H9 (cell line): ENCODE measurements at regions not wholly inside any gene's neighbourhood (a gene's known extent, or its start where the extent isn't known, plus 50 kb on each side); places are given as distances from the start of the nearest gene placed in this dataset.
A peak's percentile ranks its signal among the peaks of the same experiment; 100 is the strongest.

Experiments
- DNase-seq: peaks from one replicate; pipeline ENCODE4 v3.0.0-alpha.2; 2017
- H2AFZ ChIP-seq: one replicate; pipeline ENCODE4 v1.6.1; 2013; ENCODE audit warnings: mild to moderate bottlenecking, low read length, control low read depth, moderate library complexity
- H2AK5ac ChIP-seq: 2 replicates; pipeline ENCODE4 v1.6.1; 2013; ENCODE audit warnings: low read length, control low read depth, mixed read lengths; ENCODE audit not compliant: insufficient read length
- H2BK120ac ChIP-seq: one replicate; pipeline ENCODE4 v1.6.1; 2013; ENCODE audit warnings: low read depth, mild to moderate bottlenecking, low read length, control low read depth, inconsistent platforms; ENCODE audit not compliant: poor library complexity, severe bottlenecking
- H2BK12ac ChIP-seq: 2 replicates; pipeline ENCODE4 v1.6.1; 2013; ENCODE audit warnings: low read length, control low read depth, mixed read lengths, low read depth; ENCODE audit not compliant: insufficient read length
- H2BK15ac ChIP-seq: 2 replicates; pipeline ENCODE4 v1.6.1; 2013; ENCODE audit warnings: low read depth, low read length, control low read depth
- H2BK20ac ChIP-seq: one replicate; pipeline ENCODE4 v1.6.1; 2013; ENCODE audit warnings: low read depth, mild to moderate bottlenecking, low read length, control low read depth, inconsistent platforms; ENCODE audit not compliant: poor library complexity, severe bottlenecking
- H2BK5ac ChIP-seq: 2 replicates; pipeline ENCODE4 v1.6.1; 2013; ENCODE audit warnings: low read length, control low read depth, mixed read lengths; ENCODE audit not compliant: insufficient read length
- H3K14ac ChIP-seq: 2 replicates; pipeline ENCODE4 v1.6.1; 2013; ENCODE audit warnings: low read length, control low read depth; ENCODE audit not compliant: insufficient read depth
- H3K18ac ChIP-seq: 2 replicates; pipeline ENCODE4 v1.6.1; 2013; ENCODE audit warnings: low read depth, mild to moderate bottlenecking, mixed read lengths, low read length, control low read depth; ENCODE audit not compliant: insufficient read length
- H3K23ac ChIP-seq: 2 replicates; pipeline ENCODE4 v1.6.1; 2013; ENCODE audit warnings: low read length, control low read depth, mixed read lengths, low read depth; ENCODE audit not compliant: insufficient read length
- H3K23me2 ChIP-seq: 2 replicates; pipeline ENCODE4 v1.6.1; 2013; ENCODE audit warnings: low read depth, mild to moderate bottlenecking, mixed read lengths, low read length, control low read depth; ENCODE audit not compliant: insufficient read length, poor library complexity, severe bottlenecking
- H3K27ac ChIP-seq: 2 replicates; pipeline ENCODE4 v1.5.1; 2013; ENCODE audit warnings: low read length, control low read depth, mixed read lengths, low read depth; ENCODE audit not compliant: insufficient read length
- H3K27me3 ChIP-seq: 2 replicates; pipeline ENCODE4 v1.6.1; 2013; ENCODE audit warnings: low read length, control low read depth, inconsistent platforms; ENCODE audit not compliant: insufficient read depth
- H3K4ac ChIP-seq: 2 replicates; pipeline ENCODE4 v1.6.1; 2013; ENCODE audit warnings: low read depth, mild to moderate bottlenecking, control low read depth, inconsistent platforms, low read length, moderate library complexity
- H3K4me1 ChIP-seq: 2 replicates; pipeline ENCODE4 v1.6.1; 2013; ENCODE audit warnings: low read length, control low read depth, inconsistent platforms; ENCODE audit not compliant: insufficient read depth
- H3K4me2 ChIP-seq: 2 replicates; pipeline ENCODE4 v1.6.1; 2013; ENCODE audit warnings: low read length, control low read depth, mixed read lengths; ENCODE audit not compliant: insufficient read length, insufficient read depth
- H3K56ac ChIP-seq: 2 replicates; pipeline ENCODE4 v1.6.1; 2013; ENCODE audit warnings: low read depth, mild to moderate bottlenecking, mixed read lengths, low read length, control low read depth; ENCODE audit not compliant: insufficient read length
- H3K79me1 ChIP-seq: 2 replicates; pipeline ENCODE4 v1.6.1; 2013; ENCODE audit warnings: low read depth, mild to moderate bottlenecking, moderate library complexity, low read length, control low read depth, inconsistent platforms; ENCODE audit not compliant: insufficient read depth, poor library complexity, severe bottlenecking
- H3K79me2 ChIP-seq: 2 replicates; pipeline ENCODE4 v1.6.1; 2013; ENCODE audit warnings: low read length, control low read depth, inconsistent platforms; ENCODE audit not compliant: insufficient read depth
- H3K9ac ChIP-seq: 2 replicates; pipeline ENCODE4 v1.6.1; 2013; ENCODE audit warnings: low read length, control low read depth, mixed read lengths; ENCODE audit not compliant: insufficient read length; ENCODE audit errors: extremely low read depth
- H3K9me3 ChIP-seq: one replicate; pipeline ENCODE4 v1.6.1; 2013; ENCODE audit warnings: low read depth, low read length, inconsistent platforms; ENCODE audit not compliant: control insufficient read depth
- H3T11ph ChIP-seq: one replicate; pipeline ENCODE4 v1.6.1; 2013; ENCODE audit warnings: mild to moderate bottlenecking, low read length, control low read depth, inconsistent platforms
- H4K20me1 ChIP-seq: one replicate; pipeline ENCODE4 v1.6.1; 2013; ENCODE audit not compliant: control insufficient read depth, insufficient read length, insufficient read depth
- H4K5ac ChIP-seq: 2 replicates; pipeline ENCODE4 v1.6.1; 2013; ENCODE audit warnings: low read depth, mild to moderate bottlenecking, mixed read lengths, low read length, control low read depth; ENCODE audit not compliant: insufficient read length
- H4K8ac ChIP-seq: replicated peaks from 2 replicates; pipeline ENCODE4 v1.6.1; 2013; ENCODE audit warnings: low read length, control low read depth, mixed read lengths, low read depth; ENCODE audit not compliant: insufficient read length
- H4K91ac ChIP-seq: 2 replicates; pipeline ENCODE4 v1.6.1; 2013; ENCODE audit warnings: low read depth, mild to moderate bottlenecking, moderate library complexity, mixed read lengths, low read length, control low read depth; ENCODE audit not compliant: insufficient read length
- H3K27ac Mint-ChIP-seq, 3 experiments: 2 replicates in 2 of 3; 3 replicates in 1 of 3; pipeline ENCODE4 v1.8.0; 2020 to 2021; ENCODE audit warnings: mixed read lengths in 3 of 3, mild to moderate bottlenecking in 1 of 3, moderate library complexity in 1 of 3
- H3K27me3 Mint-ChIP-seq: 2 replicates; pipeline ENCODE4 v1.8.0; 2021; ENCODE audit warnings: low read depth, mild to moderate bottlenecking, moderate library complexity, mixed read lengths
- H3K36me3 Mint-ChIP-seq, 3 experiments: 2 replicates in 2 of 3; 3 replicates in 1 of 3; pipeline ENCODE4 v1.8.0; 2020 to 2021; ENCODE audit warnings: low read depth in 3 of 3, mixed read lengths in 3 of 3; ENCODE audit not compliant: insufficient read depth in 1 of 3
- H3K4me1 Mint-ChIP-seq, 2 experiments: 2 replicates each; pipeline ENCODE4 v1.8.0; 2020; ENCODE audit warnings: mixed read lengths in 2 of 2
- H3K4me3 Mint-ChIP-seq, 2 experiments: 2 replicates in 1 of 2; 3 replicates in 1 of 2; pipeline ENCODE4 v1.8.0; 2020 to 2021; ENCODE audit warnings: mild to moderate bottlenecking in 2 of 2, mixed read lengths in 2 of 2, moderate library complexity in 1 of 2
- H3K9me3 Mint-ChIP-seq, 2 experiments: 2 replicates in 1 of 2; 3 replicates in 1 of 2; pipeline ENCODE4 v1.8.0; 2020; ENCODE audit warnings: mild to moderate bottlenecking in 2 of 2, mixed read lengths in 2 of 2, moderate library complexity in 1 of 2
- WGBS: extraction: QIAGEN DNeasy Blood & Tissue Kit; methylation state at CpG from one replicate; pipeline ENCODE4 v1.1.7; 2013; ENCODE audit warnings: missing lambda C conversion rate, low lambda C conversion rate, mixed read lengths; ENCODE audit not compliant: insufficient read length; ENCODE audit errors: extremely low coverage; 5-methylcytosine and 5-hydroxymethylcytosine counted together
- TF ChIP-seq, protein P1 (sequence below): fragments of 200-600 bp; sonication (generic); conservative IDR thresholded peaks from 3 replicates; pipeline ENCODE4 v1.8.0; 2021; ENCODE audit warnings: antibody characterized with exemption, mild to moderate bottlenecking

DNA sequence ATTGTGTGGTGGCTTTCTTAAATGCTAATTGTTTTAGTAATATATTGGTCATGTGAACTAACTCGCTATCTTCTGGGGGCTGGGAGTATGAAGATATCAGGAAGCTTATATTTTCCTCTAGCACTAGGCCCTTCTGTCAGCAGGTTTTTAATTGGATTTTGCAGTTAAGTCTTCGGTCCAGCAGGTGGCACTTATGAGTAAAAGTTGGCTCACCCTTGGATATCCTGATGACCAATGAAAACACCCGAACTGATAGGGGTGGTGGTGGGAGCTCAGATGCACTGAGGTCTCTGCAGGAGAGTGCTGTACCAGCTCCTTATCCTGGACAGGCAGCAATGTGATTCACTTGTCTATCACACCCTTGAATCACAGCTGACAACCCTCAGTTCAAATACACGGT lies 1365.8 kb upstream of the DIAPH2 start:
- no peaks in the 10 kb centered on the region for H3K9me3 ChIP-seq
- no peak overlapping the region for H4K5ac ChIP-seq
- Mint-ChIP-seq H3K36me3 (no peaks in the 10 kb centered on the region), H3K4me1 (peaks cover 0 to 3% of the 10 kb centered on the region in 2 experiments; a peak in 1 of 4 replicates), H3K9me3 (peaks cover 0 to 2% of the 10 kb centered on the region in 2 experiments; a peak in 1 of 5 replicates), H3K4me3 (no peak overlapping the region), H3K27me3 (peaks cover 2% of the 10 kb centered on the region), H3K27ac (no peak overlapping the region)
- no peaks in the 10 kb centered on the region for H3K27me3 ChIP-seq
- no peak overlapping the region for H4K8ac ChIP-seq
- H2AK5ac ChIP-seq = no peak overlapping the region
- no peak overlapping the region for H2BK15ac ChIP-seq
- TF ChIP-seq, protein P1, sequence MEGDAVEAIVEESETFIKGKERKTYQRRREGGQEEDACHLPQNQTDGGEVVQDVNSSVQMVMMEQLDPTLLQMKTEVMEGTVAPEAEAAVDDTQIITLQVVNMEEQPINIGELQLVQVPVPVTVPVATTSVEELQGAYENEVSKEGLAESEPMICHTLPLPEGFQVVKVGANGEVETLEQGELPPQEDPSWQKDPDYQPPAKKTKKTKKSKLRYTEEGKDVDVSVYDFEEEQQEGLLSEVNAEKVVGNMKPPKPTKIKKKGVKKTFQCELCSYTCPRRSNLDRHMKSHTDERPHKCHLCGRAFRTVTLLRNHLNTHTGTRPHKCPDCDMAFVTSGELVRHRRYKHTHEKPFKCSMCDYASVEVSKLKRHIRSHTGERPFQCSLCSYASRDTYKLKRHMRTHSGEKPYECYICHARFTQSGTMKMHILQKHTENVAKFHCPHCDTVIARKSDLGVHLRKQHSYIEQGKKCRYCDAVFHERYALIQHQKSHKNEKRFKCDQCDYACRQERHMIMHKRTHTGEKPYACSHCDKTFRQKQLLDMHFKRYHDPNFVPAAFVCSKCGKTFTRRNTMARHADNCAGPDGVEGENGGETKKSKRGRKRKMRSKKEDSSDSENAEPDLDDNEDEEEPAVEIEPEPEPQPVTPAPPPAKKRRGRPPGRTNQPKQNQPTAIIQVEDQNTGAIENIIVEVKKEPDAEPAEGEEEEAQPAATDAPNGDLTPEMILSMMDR = peak; percentile 71
- H3K4me1 ChIP-seq = no peaks in the 10 kb centered on the region
- H2BK12ac ChIP-seq = no peak overlapping the region
- H3K27ac ChIP-seq = no peak overlapping the region
- no peak overlapping the region for H3K18ac ChIP-seq
- H3K23ac ChIP-seq = no peak overlapping the region
- no peak overlapping the region for H2BK5ac ChIP-seq
- no peak overlapping the region for H3T11ph ChIP-seq
- H4K20me1 ChIP-seq = no peaks in the 10 kb centered on the region
- no peaks in the 10 kb centered on the region for H3K79me2 ChIP-seq
- H2BK120ac ChIP-seq = no peak overlapping the region
- no peak overlapping the region for H2AFZ ChIP-seq
- no peak overlapping the region for H2BK20ac ChIP-seq
- H3K56ac ChIP-seq = no peak overlapping the region
- H3K4ac ChIP-seq = no peak overlapping the region
- no peaks in the 10 kb centered on the region for H3K79me1 ChIP-seq
- no peak overlapping the region for H3K4me2 ChIP-seq
- H4K91ac ChIP-seq = no peak overlapping the region
- no CpG with 5 or more reads among the region's 4 CpGs for WGBS
- no peak overlapping the region for H3K9ac ChIP-seq
- DNase-seq = peak; percentile 62
- no peaks in the 10 kb centered on the region for H3K23me2 ChIP-seq
- H3K14ac ChIP-seq = no peak overlapping the region
